GM10266 (cell line): ENCODE measurements at regions not wholly inside any gene's neighbourhood (a gene's known extent, or its start where the extent isn't known, plus 50 kb on each side); places are given as distances from the start of the nearest gene placed in this dataset.
"Not testable (repeated sequence)": the region's sequence is repeated elsewhere in the genome, so short reads cannot be mapped to it uniquely, and the experiment has no call there.

Experiments
- DNase-seq: peaks from one replicate; pipeline ENCODE4 v3.0.0; 2012; ENCODE audit errors: extremely low spot score
- CTCF ChIP-seq: IDR thresholded peaks from 2 replicates; pipeline ENCODE4 v1.5.1; 2012; ENCODE audit warnings: mild to moderate bottlenecking, low read depth; ENCODE audit not compliant: control insufficient read depth, insufficient read depth; ENCODE audit errors: missing control alignments

DNA sequence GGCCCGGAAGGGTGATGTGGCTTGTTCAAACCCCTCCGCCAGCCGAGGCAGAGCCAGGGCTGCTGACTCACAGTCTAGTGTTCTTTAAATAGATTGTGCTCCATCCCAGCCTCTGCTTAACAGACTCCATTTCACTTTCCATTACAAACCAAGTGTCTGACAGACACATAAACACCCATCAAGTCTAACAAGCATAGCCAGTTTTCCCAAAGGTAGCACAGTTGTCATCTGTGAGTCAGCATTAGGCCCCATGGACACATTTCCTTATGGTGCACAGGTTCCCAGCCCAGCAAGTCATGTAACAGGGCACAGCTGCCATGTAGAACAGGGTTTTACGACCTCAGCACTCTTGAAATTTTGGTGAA, 109.9 kb upstream of the RAP2B start:
- no peak for TF ChIP-seq CTCF
- DNase-seq: no peak

GRCh38 chr3:153055217-153055616, 106.8 kb upstream of the RAP2B start:
- DNase-seq: no peak
- TF ChIP-seq CTCF: no peak

- no peak for DNase-seq
Observed at GRCh38 chr3:153055779-153056178, 106.2 kb upstream of the RAP2B start.

DNA sequence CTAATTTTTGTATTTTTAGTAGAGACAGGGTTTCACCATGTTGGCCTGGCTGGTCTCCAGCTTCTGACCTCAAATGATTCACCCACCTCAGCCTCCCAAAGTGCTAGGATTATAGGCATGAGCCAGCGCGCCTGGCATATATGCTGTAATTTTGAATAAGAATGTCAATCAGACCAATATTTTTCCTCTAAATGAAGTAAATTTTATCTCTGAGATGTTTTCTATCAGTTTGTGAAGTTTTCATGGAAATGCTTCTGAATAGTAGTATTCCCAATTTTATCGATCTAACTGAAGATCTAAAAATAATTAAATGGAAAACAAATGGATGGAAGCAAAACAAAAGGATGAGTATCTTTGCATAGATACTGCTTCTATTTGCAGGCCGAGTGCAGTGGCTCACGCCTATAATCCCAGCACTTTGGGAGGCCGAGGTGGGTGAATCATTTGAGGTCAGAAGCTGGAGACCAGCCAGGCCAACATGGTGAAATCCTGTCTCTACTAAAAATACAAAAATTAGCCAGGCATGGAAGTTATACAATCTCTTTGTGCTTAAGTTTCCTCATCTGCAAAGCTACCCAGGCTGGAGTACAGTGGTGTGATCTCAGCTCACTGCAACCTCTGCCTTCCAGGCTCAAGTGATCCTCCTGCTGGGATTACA, 103.9 kb upstream of the RAP2B start:
- DNase-seq: not testable (repeated sequence)

More at GRCh38 chr3:153055779-153056178, 106.2 kb upstream of the RAP2B start:
- TF ChIP-seq CTCF: no peak

DNA sequence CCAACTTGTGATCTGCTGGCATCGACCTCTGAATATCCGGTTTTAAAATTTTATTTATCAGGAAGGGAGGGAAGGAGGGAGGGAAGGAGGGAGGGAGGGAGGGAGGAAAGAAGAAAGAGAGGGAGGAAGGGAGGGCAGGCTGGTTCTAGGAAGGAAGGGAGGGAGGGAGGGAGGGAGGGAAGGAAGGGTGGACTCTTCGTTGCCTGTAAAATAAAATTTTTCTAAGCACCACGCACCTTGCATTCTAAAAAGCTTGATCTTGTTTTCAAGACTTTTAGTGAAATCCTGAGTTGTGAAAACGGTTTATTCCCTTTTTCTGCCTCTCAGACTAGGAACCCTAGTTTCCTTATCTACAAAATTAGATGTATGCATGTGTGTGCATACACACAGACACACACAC, 101.7 kb upstream of the RAP2B start:
- TF ChIP-seq CTCF: no peak
- DNase-seq: no peak

DNA sequence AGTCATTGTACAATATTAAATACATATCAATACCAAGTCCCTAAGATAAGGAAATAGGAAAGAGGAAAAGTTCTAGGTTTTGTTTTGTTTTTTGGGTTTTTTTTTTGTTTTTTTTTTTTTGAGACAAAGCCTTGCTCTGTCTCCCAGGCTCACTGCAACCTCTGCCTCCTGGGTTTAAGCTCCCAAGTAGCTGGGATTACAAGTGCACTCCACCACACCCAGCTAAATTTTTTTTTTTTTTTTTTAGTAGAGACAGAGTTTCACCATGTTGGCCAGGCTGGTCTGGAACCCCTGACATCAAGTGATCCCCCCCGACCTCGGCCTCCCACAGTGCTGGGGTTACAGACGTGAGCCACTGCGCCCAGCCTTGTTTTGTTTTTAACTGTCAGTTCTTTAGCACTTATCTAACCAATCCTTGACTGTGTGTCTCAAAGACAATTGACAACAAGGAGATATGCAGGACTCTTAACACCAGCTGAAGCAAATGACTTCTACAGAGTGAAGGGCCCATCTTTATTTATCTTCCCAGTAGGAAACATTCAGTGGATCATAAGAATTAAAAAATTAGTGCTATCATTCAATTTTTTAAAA, 100.0 kb upstream of the RAP2B start:
- no peak for TF ChIP-seq CTCF
- DNase-seq: no peak

DNA sequence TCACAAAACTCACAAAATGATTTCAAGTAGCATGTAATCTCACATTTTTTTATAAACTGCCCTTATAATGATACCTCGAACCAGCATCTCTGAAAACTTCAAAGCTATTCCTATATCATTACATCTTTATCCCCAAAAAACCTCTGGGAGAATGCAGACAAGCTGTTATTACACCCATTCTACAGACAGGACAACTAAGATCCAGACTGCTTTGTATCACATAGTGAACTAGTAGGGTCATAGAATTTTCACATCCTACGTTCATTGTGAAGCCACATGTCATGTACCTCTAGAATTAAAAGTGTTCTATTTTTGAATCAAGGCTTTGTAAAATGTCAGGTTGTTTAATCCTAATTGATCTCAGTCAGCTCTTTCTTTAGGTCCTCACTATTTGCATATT, 98.7 kb upstream of the RAP2B start:
- TF ChIP-seq CTCF: no peak
- DNase-seq: no peak

- no peak for DNase-seq
- no peak for TF ChIP-seq CTCF
Observed at GRCh38 chr3:153066983-153067382, 95.0 kb upstream of the RAP2B start.
